Activated CD4-positive, alpha-beta T cell treated with anti-CD3 and anti-CD28 coated beads for 48 hours (primary cell): ENCODE measurements at regions not wholly inside any gene's neighbourhood (a gene's known extent, or its start where the extent isn't known, plus 50 kb on each side); places are given as distances from the start of the nearest gene placed in this dataset.
A peak's percentile ranks its signal among the peaks of the same experiment; 100 is the strongest.
"Not testable (repeated sequence)": the region's sequence is repeated elsewhere in the genome, so short reads cannot be mapped to it uniquely, and the experiment has no call there.

Experiments
- DNase-seq: peaks from one replicate; pipeline ENCODE4 v3.0.0-alpha.2; 2020

GRCh38 chr15:77877869-77878577 is 199.5 kb downstream of the TBC1D2B start:
- no peak for DNase-seq

- not testable (repeated sequence) for DNase-seq
Observed at GRCh38 chr15:77876107-77876820, 201.2 kb downstream of the TBC1D2B start.

DNA sequence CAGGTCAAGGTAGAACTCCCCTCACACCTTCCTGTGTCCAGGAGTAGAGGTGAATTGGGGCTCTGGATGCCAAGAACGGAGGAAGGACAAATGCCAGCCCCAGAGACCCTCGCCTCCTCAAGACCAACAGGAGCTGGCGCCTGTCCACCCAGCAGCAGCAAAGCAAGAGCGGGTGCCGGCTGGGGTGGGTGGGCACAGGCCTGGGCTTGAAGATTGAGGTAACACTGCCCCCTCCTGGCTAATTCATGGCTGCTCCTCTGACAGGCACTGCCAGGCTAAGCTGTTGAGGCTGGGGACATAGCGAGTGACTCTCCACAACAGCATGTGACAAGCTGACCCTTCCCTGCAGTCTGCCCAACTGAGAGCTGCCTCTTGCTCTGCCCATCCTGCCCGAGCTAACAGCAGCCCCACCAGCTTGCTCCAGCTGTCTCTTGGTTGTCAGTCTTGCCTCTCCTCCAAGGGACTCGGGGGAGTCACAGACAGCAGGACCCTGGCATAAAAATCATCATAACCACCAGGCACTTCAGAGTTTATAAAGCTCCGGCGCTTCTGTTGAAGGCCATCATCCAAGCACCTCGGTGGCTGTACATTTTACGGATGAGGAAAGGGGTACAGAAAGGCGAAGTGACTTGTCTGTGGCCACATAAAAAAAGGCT is 202.3 kb downstream of the TBC1D2B start:
- peak; percentile 65 for DNase-seq

- DNase-seq: no peak
Observed at GRCh38 chr15:77874063-77874462, 203.4 kb downstream of the TBC1D2B start.

- not testable (repeated sequence) for DNase-seq
Observed at GRCh38 chr15:77872521-77873425, 204.7 kb downstream of the TBC1D2B start.

GRCh38 chr15:77871852-77872371 is 205.6 kb downstream of the TBC1D2B start:
- DNase-seq: peak; percentile 11

GRCh38 chr15:77870195-77871065 is 207.1 kb downstream of the TBC1D2B start:
- DNase-seq: peak; percentile 65

GRCh38 chr15:77869021-77869895 is 208.3 kb downstream of the TBC1D2B start:
- DNase-seq: no peak

DNA sequence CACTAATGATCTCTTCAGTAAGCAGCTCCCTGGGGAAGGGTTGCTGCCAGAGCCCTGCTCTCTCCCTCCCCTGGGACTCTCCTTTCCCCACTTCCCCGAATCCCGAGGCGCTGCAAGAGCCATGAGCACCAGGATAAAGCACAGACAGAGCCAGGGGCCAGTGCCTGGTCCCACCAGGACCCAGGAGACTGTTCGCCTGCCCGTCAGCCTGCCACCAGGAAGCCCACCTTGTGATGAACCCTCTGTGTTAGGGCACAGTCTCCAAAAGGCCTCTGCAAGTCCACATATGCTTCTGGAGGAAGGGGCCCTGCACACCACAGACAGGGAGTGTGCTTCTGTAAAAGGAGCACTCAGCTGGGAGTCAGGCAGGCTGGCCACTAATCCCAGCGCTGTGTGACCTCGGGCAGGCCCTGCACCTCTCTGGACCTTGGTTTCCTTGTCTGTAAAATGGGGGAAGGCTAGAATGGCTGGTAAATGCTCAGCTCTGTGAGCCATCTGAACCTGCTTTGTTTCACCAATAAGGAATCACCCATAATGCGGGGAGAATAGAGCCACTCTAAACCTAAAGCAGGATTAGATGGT is 209.4 kb downstream of the TBC1D2B start:
- not testable (repeated sequence) for DNase-seq

- DNase-seq: no peak
Observed at GRCh38 chr15:77867266-77868047, 210.1 kb downstream of the TBC1D2B start.

DNA sequence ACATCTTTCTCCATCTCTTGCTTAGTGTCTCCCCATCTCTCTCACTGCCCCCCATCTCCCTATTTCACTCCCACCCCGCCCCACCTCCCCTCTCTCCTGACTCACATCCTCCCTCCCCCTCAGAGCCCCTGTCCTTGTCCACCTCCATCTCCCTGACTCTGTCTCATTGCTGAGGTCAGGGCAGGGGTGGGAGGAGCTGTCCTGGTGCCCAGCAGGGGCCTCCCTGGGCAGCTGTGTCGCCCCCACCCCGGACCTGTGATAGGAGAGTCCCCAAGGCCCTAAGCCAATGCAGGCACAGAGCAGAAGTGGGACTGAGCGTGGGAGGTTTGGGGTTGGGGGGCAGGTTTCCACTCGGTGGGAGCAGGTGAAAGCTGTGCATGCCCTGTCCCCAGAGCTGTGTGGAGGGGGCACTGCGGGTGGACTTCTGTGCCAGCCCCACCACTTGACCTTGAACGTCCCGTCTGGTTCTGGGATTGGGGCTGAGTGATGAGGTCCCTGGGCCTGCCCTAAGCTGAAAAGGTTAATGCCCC is 210.8 kb downstream of the TBC1D2B start:
- no peak for DNase-seq

DNA sequence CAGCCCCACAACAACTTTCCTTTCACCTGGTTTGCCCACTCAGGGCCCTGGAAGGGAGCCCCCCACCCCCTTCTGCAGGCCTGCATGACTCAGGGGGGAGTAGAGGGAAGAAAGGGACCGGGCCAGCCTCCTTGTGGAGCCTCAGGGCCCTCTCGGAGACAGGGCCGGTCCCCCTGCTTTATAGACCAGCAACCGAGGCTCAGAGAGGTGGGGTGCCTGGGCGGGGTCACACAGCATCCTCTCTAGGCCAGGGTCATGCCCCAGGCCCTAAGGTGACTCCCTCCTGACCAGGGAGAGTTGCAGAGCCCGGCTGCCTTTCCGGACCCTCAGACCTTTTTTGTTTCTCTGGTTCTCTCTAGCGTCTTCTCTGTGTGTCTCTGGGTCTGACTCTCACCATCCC is 211.3 kb downstream of the TBC1D2B start:
- DNase-seq: no peak

DNA sequence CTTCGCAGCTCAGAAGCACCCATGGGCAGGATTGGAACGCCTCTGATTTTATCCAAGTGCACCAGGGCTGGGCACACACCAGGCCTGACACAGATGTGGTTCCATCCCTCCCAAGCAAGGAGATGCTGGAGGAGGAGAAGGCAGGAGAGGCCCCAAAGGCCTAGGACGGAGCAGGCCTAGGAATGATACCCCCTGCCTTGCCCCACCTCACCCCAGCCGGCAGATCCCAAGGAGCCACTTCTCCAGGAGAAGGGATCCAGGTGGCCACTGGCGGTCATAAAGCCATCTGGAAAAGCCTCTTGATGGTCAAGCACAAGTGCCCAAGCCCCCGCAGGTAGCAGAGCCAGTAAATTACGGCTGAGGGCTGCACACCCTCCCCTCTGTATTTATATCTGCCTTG is 211.8 kb downstream of the TBC1D2B start:
- DNase-seq: no peak

DNA sequence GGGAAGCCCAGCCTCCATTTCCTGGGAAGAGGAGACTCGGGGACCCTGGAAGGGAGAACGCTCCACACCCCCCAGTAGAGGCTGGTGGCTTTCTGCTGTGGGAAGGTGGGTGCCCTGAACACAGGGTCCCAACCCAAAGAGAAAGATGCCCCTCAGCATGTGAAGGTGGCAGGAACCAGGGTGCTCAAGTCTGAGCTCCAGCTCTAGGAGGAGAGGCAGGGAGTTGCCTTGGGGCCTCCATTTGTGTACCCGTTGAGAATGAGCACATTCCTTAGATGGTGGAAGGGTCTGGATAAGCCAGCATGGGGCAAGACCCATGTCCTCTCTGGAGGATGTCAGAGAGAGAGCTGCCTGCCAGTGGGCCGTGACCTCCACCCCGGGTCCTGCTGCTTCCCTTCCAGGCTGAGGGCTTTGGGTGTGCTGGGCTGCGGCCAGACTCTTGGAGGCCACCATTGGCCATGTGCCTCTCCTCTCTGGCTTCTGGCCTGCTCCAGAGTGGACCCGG is 212.4 kb downstream of the TBC1D2B start:
- DNase-seq: no peak

DNA sequence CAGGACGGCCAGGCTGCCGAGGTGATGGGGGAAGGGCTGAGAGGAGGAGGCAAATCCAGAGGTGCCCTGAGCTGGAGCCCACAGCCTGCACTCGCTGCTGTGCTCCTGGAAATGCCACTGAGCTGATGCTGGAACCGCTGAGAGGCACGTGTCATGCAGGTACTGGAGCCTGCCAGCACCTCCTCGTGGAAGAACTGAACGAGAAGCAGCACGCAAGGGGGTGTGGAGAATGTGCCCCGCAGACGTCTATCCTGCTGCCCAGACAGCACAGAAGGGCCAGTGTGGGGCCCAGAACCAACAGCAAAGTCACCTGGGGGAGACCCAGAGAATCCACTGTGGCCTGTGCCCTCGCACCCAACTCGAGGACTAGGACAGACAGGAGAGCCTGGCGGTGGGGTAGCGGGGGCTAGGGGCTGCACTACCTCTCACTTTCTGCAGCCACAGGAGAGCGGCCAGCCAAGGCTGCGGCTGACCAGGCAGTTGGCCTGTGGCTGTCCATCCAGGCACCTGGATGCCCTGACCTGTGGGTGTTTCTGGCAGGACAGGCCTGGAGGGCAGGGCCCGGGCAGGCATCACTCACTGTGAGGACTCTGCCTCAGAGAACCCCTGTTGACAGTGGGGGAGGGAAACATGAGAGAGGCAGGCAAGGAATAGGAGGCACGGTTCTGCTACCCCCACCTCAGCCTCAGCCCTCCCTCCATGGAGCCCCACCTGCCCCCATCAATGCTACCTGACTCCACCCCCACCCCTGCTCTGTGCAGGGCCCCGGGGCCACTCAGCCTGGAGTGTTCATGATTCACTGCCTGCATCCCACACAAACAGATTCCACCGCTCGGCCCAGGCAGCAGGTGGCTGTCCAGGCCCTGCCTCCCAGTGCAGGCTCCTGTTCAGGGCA is 213.1 kb downstream of the TBC1D2B start:
- DNase-seq: no peak

DNA sequence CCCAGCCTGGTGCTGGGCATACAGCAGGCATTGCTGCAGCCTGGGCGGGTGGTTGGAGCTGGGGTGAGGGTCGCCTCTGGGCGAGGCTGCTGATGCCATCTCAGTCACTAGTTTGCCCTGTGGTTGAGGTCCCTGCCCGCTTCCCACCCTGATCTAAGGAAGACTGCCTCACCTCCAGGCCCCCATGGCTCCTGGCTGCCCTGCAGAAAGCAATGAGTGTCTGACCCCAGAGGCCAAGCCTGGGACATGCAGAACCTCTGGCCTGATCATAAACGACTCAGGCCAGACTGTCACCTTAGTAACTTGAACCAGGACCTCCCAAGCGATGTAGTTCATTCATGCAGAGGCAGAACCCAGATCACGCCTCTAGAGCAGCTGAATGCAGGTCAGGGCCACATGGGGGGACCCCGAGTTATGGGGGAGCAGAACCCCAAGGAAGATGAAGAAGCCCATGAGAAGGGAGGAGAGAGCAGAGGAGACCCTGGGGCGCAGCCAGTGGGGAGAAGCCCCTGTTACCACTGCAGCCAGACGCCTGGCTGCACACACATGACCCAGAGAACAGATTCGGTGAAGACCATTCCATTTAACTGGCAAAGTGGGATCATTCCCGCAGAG is 213.9 kb downstream of the TBC1D2B start:
- DNase-seq: no peak

GRCh38 chr15:77862651-77863104 is 214.8 kb downstream of the TBC1D2B start:
- DNase-seq: no peak
